ENCODE measurements at regions not wholly inside any gene's neighbourhood (a gene's known extent, or its start where the extent isn't known, plus 50 kb on each side); places are given as distances from the start of the nearest gene placed in this dataset.

- no peaks in the 10 kb centered on the region for H3K9me3 ChIP-seq
- H3K36me3 ChIP-seq = no peaks in the 10 kb centered on the region
- TF ChIP-seq CTCF (IDR thresholded peaks at IDR 0.05) = no peak
- no peak for TF ChIP-seq EP300 (IDR thresholded peaks at IDR 0.05)
- TF ChIP-seq POLR2A (IDR thresholded peaks at IDR 0.05) = no peak
- TF ChIP-seq POLR2AphosphoS5 (IDR thresholded peaks at IDR 0.05) = no peak
- 87% methylated on average over 1 of the region's 1 CpG for WGBS
- no peak overlapping the region for H3K27ac ChIP-seq
- H3K27me3 ChIP-seq = no peaks in the 10 kb centered on the region
- no peak for DNase-seq (ENCODE audit: low spot score in 2 of 2)
- H3K4me1 ChIP-seq = peaks cover 8% of the 10 kb centered on the region
- H3K4me3 ChIP-seq = no peak overlapping the region
Measured at GRCh38 chr2:146818122-146818521, 1026.7 kb upstream of the ACVR2A start.

GRCh38 chr2:146817613-146818012 lies 1027.2 kb upstream of the ACVR2A start:
- WGBS = 41% methylated on average over 1 of the region's 1 CpG
- TF ChIP-seq CTCF (IDR thresholded peaks at IDR 0.05) (no peak), POLR2AphosphoS5 (IDR thresholded peaks at IDR 0.05) (no peak), EP300 (IDR thresholded peaks at IDR 0.05) (no peak), POLR2A (IDR thresholded peaks at IDR 0.05) (no peak)
- H3K9me3 ChIP-seq = no peaks in the 10 kb centered on the region
- H3K27me3 ChIP-seq = no peaks in the 10 kb centered on the region
- H3K4me3 ChIP-seq = no peak overlapping the region
- H3K36me3 ChIP-seq = no peaks in the 10 kb centered on the region
- no peak for DNase-seq (ENCODE audit: low spot score in 2 of 2)
- peaks cover 8% of the 10 kb centered on the region for H3K4me1 ChIP-seq
- H3K27ac ChIP-seq = no peak overlapping the region

- no peaks in the 10 kb centered on the region for H3K36me3 ChIP-seq
- H3K27me3 ChIP-seq = no peaks in the 10 kb centered on the region
- no peaks in the 10 kb centered on the region for H3K9me3 ChIP-seq
- no peak overlapping the region for H3K4me3 ChIP-seq
- 78% methylated on average over 1 of the region's 1 CpG for whole genome bisulfite sequencing
- no peak for DNase-seq (ENCODE audit: low spot score in 2 of 2)
- no peak for TF ChIP-seq CTCF (IDR thresholded peaks at IDR 0.05)
- TF ChIP-seq EP300 (IDR thresholded peaks at IDR 0.05) = no peak
- TF ChIP-seq POLR2AphosphoS5 (IDR thresholded peaks at IDR 0.05) = no peak
- TF ChIP-seq POLR2A (IDR thresholded peaks at IDR 0.05) = no peak
- peaks cover 5% of the 10 kb centered on the region for H3K4me1 ChIP-seq
- H3K27ac ChIP-seq = no peak overlapping the region
Measured at GRCh38 chr2:146814971-146815370, 1029.9 kb upstream of the ACVR2A start.

GRCh38 chr2:146807568-146808168 lies 1037.2 kb upstream of the ACVR2A start:
- Histone ChIP-seq H3K27me3 (no peaks in the 10 kb centered on the region), H3K36me3 (no peaks in the 10 kb centered on the region), H3K9me3 (no peaks in the 10 kb centered on the region), H3K27ac (no peak overlapping the region), H3K4me3 (no peak overlapping the region), H3K4me1 (peaks cover 3% of the 10 kb centered on the region)
- no peak for TF ChIP-seq POLR2AphosphoS5 (IDR thresholded peaks at IDR 0.05)
- TF ChIP-seq CTCF (IDR thresholded peaks at IDR 0.05) = no peak
- no peak for TF ChIP-seq POLR2A (IDR thresholded peaks at IDR 0.05)
- no peak for TF ChIP-seq EP300 (IDR thresholded peaks at IDR 0.05)
- no peak for DNase-seq (ENCODE audit: low spot score in 2 of 2)
- 88% methylated on average over 13 of the region's 17 CpGs for WGBS

GRCh38 chr2:146806364-146807005 lies 1038.3 kb upstream of the ACVR2A start:
- no peak overlapping the region for H3K4me3 ChIP-seq
- peaks cover 3% of the 10 kb centered on the region for H3K4me1 ChIP-seq
- no peak for DNase-seq (ENCODE audit: low spot score in 2 of 2)
- H3K9me3 ChIP-seq = no peaks in the 10 kb centered on the region
- WGBS = 40% methylated on average over 2 of the region's 2 CpGs
- H3K36me3 ChIP-seq = no peaks in the 10 kb centered on the region
- H3K27ac ChIP-seq = no peak overlapping the region
- no peak for TF ChIP-seq EP300 (IDR thresholded peaks at IDR 0.05)
- no peak for TF ChIP-seq CTCF (IDR thresholded peaks at IDR 0.05)
- TF ChIP-seq POLR2AphosphoS5 (IDR thresholded peaks at IDR 0.05) = no peak
- TF ChIP-seq POLR2A (IDR thresholded peaks at IDR 0.05) = no peak
- H3K27me3 ChIP-seq = no peaks in the 10 kb centered on the region

Data from suprapubic skin (tissue), 4 donors.